Breast epithelium (tissue), 4 donors: ENCODE measurements at regions not wholly inside any gene's neighbourhood (a gene's known extent, or its start where the extent isn't known, plus 50 kb on each side); places are given as distances from the start of the nearest gene placed in this dataset.
"Not testable (repeated sequence)": the region's sequence is repeated elsewhere in the genome, so short reads cannot be mapped to it uniquely, and the experiment has no call there.

Experiments
- DNase-seq, 2 donors: peaks; one replicate each; pipeline ENCODE4 v3.0.0-alpha.2; 2019; ENCODE audit warnings: low spot score in 2 of 2
- H3K27ac ChIP-seq, 2 donors: fragments of 200-600 bp; sonication (generic) in 1 of 2; one replicate each; pipeline ENCODE4 v1.5.1; 2016 to 2019; ENCODE audit warnings: mild to moderate bottlenecking in 1 of 2
- H3K27me3 ChIP-seq, 2 donors: fragments of 200-600 bp; sonication (generic) in 1 of 2; one replicate each; pipeline versions ENCODE4 v1.5.1 to v1.6.0; 2017 to 2019; ENCODE audit warnings: control low read depth in 1 of 2, mild to moderate bottlenecking in 1 of 2
- H3K36me3 ChIP-seq: fragments of 200-600 bp; one replicate; pipeline ENCODE4 v1.5.1; 2019
- H3K4me1 ChIP-seq, 2 donors: fragments of 200-600 bp; sonication (generic); one replicate each; pipeline ENCODE4 v1.5.1; 2016 to 2019; ENCODE audit warnings: control low read depth in 1 of 2
- H3K4me3 ChIP-seq, 3 donors: fragments of 200-600 bp; sonication (generic); 1 replicate in 2 of 3; 2 replicates in 1 of 3; pipeline ENCODE4 v1.5.1; 2016 to 2019; ENCODE audit warnings: mild to moderate bottlenecking in 3 of 3, moderate library complexity in 2 of 3
- H3K9me3 ChIP-seq, 2 donors: fragments of 200-600 bp; sonication (generic) in 1 of 2; one replicate each; pipeline ENCODE4 v1.5.1; 2016 to 2019; ENCODE audit warnings: control low read depth in 1 of 2
- POLR2A ChIP-seq: fragments of 450-650 bp; IDR thresholded peaks from one replicate; pipeline ENCODE4 v1.6.1; 2016; ENCODE audit warnings: antibody characterized with exemption, mild to moderate bottlenecking, moderate library complexity
- POLR2AphosphoS5 ChIP-seq, 3 donors: sonication (generic); formaldehyde crosslinking; IDR thresholded peaks; one replicate each; pipeline ENCODE4 v1.6.1; 2017; ENCODE audit warnings: antibody characterized with exemption in 3 of 3
- intact Hi-C: fragments of 100-400 bp; cut with DNase I; formaldehyde crosslinking; loops from one replicate; pipeline ENCODE4 v1.15.1; 2023; ENCODE audit warnings: low total_unique reads
- TF ChIP-seq, protein P1 (sequence below), 3 donors: fragments of 450-650 bp; IDR thresholded peaks; one replicate each; pipeline ENCODE4 v1.5.1; 2016 to 2017; ENCODE audit warnings: antibody characterized with exemption in 3 of 3, mild to moderate bottlenecking in 3 of 3, moderate library complexity in 3 of 3

DNA sequence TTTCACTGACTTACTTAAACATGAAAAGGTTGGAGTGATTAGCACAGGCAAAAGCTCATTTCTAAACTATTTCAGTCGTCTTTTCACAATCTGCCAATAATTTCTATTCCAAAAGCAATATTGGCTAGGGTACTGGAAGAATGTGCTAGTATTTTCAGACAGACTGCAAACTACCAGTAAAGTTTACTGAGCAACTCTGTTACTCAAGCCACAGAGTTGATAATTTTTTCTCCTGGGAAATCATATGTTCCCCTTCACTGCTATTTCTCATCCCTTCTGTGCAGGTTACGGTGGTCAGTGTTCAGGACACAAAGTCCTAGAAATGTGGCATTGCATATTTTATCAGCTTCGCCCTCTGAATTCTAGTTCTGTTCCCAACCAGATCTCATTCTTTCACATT lies 343.3 kb upstream of the TNC start:
- Histone ChIP-seq H3K9me3 (no peaks in the 10 kb centered on the region), H3K4me3 (no peak overlapping the region), H3K27me3 (no peaks in the 10 kb centered on the region), H3K36me3 (no peaks in the 10 kb centered on the region), H3K27ac (no peak overlapping the region), H3K4me1 (no peaks in the 10 kb centered on the region)
- intact Hi-C loops: no loop called here
- TF ChIP-seq, protein P1, sequence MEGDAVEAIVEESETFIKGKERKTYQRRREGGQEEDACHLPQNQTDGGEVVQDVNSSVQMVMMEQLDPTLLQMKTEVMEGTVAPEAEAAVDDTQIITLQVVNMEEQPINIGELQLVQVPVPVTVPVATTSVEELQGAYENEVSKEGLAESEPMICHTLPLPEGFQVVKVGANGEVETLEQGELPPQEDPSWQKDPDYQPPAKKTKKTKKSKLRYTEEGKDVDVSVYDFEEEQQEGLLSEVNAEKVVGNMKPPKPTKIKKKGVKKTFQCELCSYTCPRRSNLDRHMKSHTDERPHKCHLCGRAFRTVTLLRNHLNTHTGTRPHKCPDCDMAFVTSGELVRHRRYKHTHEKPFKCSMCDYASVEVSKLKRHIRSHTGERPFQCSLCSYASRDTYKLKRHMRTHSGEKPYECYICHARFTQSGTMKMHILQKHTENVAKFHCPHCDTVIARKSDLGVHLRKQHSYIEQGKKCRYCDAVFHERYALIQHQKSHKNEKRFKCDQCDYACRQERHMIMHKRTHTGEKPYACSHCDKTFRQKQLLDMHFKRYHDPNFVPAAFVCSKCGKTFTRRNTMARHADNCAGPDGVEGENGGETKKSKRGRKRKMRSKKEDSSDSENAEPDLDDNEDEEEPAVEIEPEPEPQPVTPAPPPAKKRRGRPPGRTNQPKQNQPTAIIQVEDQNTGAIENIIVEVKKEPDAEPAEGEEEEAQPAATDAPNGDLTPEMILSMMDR (IDR thresholded peaks at IDR 0.05): no peak
- TF ChIP-seq POLR2A (no peak), POLR2AphosphoS5 (IDR thresholded peaks at IDR 0.05) (no peak)
- no peak for DNase-seq

DNA sequence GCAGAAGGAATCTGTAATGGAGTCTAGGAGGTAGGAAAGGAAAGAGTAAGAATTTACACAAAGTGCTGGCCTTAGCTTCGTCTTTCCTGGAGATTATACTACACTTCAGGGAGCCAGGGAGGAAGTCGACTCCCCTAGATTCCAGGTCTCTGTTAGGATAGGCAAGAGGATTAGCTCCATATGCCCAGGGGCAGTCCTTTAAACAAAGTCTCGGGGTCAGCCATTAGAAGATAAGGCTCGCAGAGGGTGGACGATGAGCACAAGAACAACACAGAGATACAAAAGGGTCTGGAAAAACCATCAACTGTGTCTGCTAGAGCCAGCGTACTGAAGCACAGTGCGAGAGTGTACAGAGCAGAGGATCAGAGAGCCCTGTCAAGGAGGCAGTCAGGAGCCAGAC lies 344.7 kb upstream of the TNC start:
- no peak overlapping the region for H3K27ac ChIP-seq
- no peak overlapping the region for H3K4me3 ChIP-seq
- H3K36me3 ChIP-seq: no peaks in the 10 kb centered on the region
- H3K27me3 ChIP-seq: no peaks in the 10 kb centered on the region
- no peaks in the 10 kb centered on the region for H3K9me3 ChIP-seq
- DNase-seq: no peak
- H3K4me1 ChIP-seq: no peaks in the 10 kb centered on the region
- intact Hi-C loops: no loop called here
- TF ChIP-seq POLR2AphosphoS5 (IDR thresholded peaks at IDR 0.05) (no peak), POLR2A (no peak)
- TF ChIP-seq, protein P1 (IDR thresholded peaks at IDR 0.05): no peak

DNA sequence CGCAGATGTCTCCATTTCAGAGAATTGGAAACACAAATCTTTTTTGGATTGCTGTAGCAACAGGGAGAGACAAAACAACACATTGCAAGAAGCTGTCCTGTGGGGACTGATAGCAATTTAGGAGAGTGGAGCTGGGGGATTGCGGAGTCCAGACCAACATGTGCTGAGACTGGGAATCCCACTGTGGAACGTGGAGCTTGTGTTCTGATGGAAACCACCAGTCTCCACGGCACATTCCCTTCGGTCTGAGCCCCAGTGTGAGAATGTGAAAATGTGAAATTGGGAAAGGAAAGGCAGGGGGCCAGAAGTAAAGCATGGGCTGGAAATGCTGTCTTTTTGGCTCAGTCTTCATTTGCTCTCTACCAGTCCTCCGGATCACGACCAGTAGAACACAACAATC lies 348.8 kb upstream of the TNC start:
- intact Hi-C loops: no loop called here
- no peak for TF ChIP-seq POLR2AphosphoS5 (IDR thresholded peaks at IDR 0.05)
- TF ChIP-seq POLR2A: no peak
- TF ChIP-seq, protein P1 (IDR thresholded peaks at IDR 0.05): no peak
- Histone ChIP-seq H3K4me1 (no peaks in the 10 kb centered on the region), H3K36me3 (no peaks in the 10 kb centered on the region), H3K9me3 (peaks cover 5 to 7% of the 10 kb centered on the region in 2 donors), H3K27ac (peak overlapping the region in 1 of 2 donors; percentile 58), H3K4me3 (no peak overlapping the region), H3K27me3 (no peaks in the 10 kb centered on the region)
- no peak for DNase-seq

DNA sequence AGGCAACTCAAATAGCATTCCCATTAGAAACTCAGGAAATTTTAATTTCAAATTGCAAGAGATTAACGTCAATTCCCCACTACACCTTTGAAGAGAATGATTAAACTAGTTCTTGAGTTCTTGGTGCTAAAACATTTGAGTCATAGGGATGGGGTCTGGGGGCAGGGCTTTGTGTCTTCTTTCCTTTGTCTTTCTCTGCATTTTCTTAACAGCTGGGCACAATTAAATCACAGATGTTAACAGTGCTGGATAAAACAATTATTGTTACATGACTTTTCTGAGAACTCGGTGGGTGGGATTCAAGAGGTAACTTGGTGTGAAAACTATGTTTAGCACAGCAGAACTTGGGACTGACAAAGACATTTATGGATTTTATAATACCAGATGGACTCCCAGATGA lies 351.9 kb upstream of the TNC start:
- no peak for DNase-seq
- no peak for TF ChIP-seq POLR2AphosphoS5 (IDR thresholded peaks at IDR 0.05)
- TF ChIP-seq, protein P1 (IDR thresholded peaks at IDR 0.05): no peak
- no peak for TF ChIP-seq POLR2A
- H3K9me3 ChIP-seq: peaks cover 5 to 7% of the 10 kb centered on the region in 2 donors
- H3K4me1 ChIP-seq: no peaks in the 10 kb centered on the region
- H3K27ac ChIP-seq: no peak overlapping the region
- H3K4me3 ChIP-seq: no peak overlapping the region
- intact Hi-C loops: no loop called here
- no peaks in the 10 kb centered on the region for H3K27me3 ChIP-seq
- no peaks in the 10 kb centered on the region for H3K36me3 ChIP-seq

DNA sequence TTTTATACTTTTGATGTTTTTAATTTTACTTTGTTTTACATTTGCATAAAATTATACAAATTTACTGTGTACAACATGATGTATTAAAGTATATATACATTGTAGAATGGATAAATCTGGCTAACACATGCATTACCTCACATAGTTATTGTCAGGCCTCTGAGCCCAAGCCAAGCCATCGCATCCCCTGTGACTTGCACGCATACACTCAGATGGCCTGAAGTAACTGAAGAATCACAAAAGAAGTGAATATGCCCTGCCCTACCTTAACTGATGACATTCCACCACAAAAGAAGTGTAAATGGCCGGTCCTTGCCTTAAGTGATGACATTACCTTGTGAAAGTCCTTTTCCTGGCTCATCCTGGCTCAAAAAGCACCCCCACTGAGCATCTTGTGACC lies 355.1 kb upstream of the TNC start:
- DNase-seq, H3K9me3 ChIP-seq, H3K4me1 ChIP-seq, H3K4me3 ChIP-seq, intact Hi-C loops, H3K36me3 ChIP-seq, H3K27me3 ChIP-seq, H3K27ac ChIP-seq: not testable (repeated sequence)

DNA sequence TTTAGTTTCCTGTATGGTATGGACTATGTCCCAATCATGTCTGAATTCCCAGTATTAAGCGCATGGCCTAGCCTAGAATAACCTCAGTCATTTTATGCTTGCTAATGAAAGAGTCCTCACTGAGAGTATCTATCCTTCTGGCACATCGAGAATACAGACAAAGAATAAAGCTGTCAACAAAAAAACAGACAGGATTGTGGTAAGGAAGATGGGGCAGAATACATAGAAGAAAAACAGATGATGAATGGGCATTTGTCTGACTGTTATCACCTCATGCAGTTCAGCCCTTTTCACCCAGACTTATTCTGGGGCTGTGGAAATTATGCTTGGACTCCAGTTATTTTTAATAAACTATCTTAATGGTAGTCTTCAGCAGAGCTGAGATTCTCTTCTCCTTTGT lies 363.8 kb upstream of the TNC start:
- Histone ChIP-seq H3K27me3 (no peaks in the 10 kb centered on the region), H3K9me3 (no peaks in the 10 kb centered on the region), H3K36me3 (no peaks in the 10 kb centered on the region), H3K4me3 (no peak overlapping the region), H3K27ac (no peak overlapping the region), H3K4me1 (no peaks in the 10 kb centered on the region)
- TF ChIP-seq POLR2A: no peak
- TF ChIP-seq, protein P1 (IDR thresholded peaks at IDR 0.05): no peak
- TF ChIP-seq POLR2AphosphoS5 (IDR thresholded peaks at IDR 0.05): no peak
- intact Hi-C loops: no loop called here
- DNase-seq: no peak
